Activated CD8-positive, alpha-beta memory T cell treated with anti-CD3 and anti-CD28 coated beads, Interleukin-2, amount 50 U/mL, for 48 hours (primary cell): ENCODE measurements at regions not wholly inside any gene's neighbourhood (a gene's known extent, or its start where the extent isn't known, plus 50 kb on each side); places are given as distances from the start of the nearest gene placed in this dataset.

Experiments
- DNase-seq: peaks from one replicate; pipeline ENCODE4 v3.0.0-alpha.2; 2020

DNA sequence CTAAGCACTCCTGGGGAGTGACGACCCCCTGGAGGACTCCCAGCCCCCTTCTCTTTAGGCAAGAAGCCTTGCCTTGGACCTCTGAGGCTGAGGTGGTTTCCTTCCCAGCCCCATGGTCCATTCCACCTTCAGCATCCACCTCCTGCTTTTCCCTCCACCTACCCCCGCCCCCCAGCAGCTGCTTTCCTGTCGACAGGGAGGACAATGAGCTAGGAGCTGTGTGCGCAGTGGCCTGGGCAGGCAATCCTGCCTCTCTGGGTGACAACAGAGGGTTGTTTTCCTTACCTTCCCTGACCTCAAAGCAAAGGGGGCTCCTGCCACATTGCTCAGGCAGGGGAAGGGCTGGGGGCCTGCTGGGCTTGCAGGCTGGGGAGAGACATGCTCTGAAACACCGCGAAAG, 123.5 kb downstream of the BCOR start:
- no peak for DNase-seq

DNA sequence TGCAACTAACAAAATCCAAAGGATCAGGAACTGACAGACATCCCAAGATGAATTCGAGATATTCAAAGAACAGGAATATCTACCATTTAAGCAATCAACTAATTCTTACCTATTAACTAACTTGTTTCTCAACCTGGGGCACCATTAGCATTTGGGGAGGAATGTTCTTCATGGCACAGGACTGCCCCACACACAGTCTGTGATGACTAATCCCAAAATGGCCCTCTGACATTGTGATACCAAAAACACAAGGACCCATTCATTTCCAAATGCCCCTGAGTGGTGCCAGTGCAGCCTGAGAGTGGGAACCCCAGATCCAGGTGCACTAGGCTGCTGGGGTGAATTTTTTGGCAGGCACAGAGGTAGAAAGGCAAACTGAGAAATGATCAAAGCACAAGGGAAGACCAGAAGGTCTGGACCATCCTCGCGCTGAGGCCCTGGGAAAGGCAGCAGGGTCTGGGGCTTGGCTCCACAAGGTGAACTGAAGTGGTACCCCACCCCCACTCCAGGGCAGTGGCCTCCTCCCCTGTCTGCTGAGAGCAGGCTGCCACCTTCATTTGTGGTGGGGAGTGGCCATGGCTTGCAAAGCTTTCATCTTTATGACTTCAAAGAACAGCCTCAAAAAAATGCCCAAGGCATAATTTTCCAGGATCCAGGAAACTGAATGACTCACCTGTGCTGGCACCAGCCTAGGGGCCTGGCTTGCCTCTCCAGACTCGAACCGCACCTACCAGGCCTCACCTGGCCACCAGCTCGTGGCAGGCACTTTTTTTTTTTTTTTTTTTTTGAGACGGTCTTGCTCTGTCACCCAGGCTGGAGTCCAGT, 122.4 kb downstream of the BCOR start:
- DNase-seq = no peak

DNA sequence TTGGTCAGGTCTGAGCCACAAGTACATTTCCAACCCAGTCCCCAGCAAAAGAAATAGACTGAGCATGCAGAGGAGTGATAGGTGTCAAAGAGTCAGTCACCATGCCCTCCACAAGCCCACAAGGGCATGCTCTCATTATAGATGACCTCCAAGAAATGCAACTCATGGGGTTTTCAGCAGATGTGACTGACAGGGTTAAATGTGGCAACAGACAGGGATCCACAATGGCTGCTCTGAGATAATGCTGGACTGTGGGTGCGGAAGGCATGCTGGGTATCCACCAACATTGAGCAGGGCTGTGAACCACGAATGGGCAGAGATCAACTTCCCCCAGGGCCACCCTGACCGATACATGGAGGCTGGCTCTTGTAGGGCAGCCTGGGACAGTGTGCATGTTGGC, 115.8 kb downstream of the BCOR start:
- no peak for DNase-seq

DNA sequence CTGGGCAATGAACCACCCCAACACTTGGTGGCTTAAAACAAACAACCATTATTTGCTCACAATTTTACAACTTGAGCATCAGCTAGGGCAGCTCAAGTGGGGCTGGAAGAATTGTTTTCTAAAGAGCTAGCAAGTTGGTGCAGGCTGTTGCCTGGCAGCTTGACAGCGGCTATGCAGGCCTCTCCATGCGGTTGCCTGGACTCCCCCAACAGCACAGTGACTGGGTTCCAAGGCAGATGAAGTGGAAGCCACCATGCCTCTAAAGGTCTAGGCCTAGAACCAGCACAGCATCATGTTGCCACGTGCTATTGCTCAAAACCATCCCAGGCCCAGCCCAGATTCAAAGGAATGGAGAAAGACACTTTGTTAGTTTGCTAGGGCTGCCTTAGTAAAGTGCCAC, 114.8 kb downstream of the BCOR start:
- no peak for DNase-seq

DNA sequence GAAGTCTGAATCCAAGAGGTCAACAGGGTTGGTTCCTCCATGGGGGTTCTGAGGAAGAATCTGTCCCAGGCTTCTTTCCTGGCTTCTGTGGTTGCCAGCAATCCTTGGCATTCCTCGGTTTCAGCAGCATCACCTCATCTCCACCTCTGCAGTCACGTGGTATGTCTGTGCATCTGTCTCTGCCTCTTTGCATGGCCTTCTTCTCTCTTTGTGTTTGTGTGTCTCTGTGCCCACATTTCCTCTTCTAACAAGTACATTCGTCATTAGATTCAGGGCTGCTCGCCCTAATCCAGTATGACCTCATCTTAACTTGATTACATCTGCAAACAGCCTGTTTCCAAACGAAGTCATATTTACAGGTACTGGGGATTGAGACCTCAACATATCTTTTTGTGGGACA, 114.0 kb downstream of the BCOR start:
- DNase-seq = no peak

DNA sequence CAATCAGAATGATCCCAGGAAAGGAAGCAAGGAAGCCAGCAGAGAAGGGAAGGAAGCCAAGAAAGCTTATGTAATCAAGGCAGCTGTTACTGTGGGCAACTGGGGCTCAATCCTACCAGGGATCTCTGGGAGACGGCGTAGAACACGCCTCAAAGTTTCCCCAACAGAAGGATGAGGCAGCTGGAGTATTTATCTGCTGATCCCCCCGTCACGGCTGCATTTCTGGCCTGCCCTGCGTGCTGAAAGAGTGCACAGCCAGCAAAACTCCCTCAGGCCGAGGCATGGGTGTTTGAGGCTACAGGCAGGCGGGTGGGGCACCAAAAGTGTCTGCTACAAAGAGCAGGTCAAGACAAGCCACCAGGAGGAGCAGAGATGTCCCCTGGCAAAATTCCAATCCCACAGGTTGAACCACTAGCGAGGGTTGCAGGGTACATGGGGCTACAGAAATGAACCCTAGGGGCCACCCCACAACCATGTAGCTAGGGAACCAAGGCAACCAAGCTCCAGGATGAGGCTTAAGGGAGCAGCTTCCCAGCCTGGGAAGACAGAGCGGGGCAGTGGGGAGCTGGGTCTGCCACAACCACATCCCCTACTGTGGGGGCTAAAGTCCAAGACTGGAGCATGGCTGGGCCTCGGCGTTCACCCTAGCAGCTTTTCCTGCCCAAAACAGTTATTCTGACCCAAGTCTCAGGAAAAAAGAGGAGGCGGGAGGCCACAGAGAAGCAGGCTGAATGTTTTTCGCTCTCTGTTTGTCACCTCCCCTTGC, 113.4 kb downstream of the BCOR start:
- no peak for DNase-seq

DNA sequence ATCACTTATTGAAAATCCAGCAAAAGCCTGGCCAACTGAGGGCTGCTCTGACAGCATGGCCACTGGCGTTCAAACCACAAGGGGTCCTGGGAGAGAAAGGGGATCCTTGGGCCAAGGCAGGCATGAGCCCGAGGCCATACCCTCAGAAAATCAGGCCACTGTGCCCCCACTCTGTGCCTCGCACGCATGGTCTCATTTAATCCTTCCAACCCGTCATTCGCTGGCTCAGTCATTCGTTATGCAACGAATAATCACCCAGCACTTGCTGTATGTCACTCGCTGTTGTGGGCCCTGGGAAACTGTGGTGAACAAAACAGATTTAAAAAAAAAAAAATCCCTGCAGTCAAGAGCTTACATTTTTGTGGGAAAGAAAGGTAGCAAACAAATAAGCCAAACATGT, 112.7 kb downstream of the BCOR start:
- DNase-seq = no peak

DNA sequence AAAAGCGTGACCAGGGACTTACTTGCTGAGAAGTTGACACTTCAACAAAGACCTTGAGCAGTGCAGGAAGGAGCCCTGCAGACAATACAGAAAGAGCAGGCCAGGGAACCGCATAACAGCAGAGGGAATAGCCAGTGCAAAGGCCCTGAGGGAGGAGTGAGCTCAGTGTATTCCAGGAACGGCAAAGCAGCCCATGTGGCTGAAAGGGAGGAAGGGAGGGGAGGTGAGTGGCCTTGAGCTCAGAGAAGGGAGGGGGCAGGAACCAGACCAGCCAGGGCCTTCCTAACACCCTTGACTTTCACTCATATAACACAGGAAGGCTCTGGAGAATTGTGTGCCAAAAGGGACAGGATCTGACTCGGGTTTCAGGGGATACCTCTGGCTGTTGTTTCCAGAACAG, 112.2 kb downstream of the BCOR start:
- DNase-seq = no peak

DNA sequence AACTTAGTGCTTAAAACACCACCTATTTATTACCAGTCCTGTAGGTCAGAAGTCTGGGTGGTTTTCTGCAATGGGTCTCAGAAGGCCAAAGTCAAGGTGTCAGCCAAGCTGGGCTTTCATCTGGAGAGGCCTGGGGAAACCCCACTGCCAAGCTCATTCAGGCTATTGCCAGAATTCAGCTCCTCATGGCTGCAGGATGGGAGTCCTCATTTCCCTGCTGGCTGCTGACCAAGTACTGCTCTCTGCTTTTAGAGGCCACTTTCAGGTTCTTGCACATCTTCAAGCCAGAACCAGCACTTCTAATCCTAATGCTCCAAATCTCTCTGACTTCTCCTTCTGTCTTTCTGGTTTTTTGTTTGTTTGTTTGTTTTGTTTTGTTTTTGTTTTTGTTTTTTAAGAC, 109.3 kb downstream of the BCOR start:
- no peak for DNase-seq

DNA sequence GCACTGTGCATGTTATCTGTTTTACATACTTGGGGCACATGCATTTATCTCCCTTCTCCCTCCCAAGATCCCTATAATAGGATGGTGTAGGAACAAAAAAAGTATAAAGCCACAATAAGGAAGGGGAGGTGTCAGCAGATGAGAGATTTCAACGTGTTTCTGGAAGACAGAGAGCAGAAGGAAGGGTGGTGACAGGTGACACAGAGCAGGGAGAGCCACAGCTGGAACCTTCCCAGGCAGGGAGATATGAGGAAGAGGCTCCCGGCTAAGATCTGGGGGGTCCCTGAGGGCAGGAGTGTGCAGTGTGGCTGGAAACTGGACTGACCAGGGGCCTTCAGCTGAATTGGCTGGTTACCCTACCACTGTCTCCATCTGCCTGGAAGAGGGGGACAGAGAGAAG, 107.4 kb downstream of the BCOR start:
- no peak for DNase-seq

DNA sequence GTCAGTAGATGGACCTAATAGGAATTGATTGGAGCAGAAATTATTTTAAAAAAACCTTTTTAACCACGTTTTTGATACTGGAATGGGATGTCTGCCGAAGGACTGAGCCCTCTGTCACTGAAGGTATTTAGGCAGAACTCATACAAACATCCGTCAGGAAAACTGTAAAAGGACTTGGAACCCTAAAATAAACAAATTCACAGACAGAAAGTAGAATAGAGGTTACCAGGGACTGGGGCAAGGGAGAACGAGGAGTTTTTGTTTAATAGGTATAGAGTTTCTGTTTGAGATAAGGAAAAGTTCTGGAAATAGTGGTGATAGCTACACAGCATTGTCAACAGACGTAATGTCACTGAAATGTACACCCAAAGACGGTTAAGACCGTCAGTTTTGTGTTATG, 105.5 kb downstream of the BCOR start:
- no peak for DNase-seq

DNA sequence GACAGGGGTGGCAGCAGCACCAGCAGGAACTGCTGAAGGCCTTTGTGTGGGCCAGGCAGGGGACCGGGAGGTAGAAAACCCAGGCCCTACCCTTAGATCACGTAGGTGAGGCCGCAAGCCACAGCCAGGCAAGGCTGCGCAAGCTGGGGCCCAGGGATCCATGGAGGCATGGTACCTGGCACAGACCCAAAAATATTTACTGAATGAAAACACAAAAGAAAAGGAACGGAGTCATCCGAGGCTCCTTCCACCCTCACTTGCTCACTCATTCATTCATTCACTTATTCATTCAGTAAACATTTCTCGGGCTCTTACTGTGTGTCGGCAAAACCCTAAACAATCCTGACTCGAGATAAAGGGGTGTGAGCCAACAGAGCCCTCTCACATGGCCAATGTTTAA, 102.3 kb downstream of the BCOR start:
- no peak for DNase-seq

DNA sequence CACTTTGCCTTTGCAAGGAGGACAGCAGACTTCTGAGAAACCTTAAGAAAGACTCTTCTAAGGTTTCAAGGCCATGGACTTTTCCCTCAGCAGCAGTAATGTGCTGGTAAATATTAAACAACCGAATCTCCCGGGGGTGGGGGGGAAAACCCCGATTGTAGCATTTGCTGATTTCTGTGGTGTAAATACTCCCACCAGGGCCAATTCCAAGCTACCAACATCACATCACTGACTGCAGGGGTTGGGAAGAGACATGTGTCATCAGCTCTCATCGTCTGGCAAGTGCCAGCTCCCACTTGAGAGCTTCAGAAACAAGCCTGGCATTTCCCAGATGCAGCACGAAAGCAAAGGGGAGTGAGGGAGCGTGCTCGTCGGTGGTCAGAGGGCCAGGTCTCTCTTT, 101.2 kb downstream of the BCOR start:
- DNase-seq = no peak

DNA sequence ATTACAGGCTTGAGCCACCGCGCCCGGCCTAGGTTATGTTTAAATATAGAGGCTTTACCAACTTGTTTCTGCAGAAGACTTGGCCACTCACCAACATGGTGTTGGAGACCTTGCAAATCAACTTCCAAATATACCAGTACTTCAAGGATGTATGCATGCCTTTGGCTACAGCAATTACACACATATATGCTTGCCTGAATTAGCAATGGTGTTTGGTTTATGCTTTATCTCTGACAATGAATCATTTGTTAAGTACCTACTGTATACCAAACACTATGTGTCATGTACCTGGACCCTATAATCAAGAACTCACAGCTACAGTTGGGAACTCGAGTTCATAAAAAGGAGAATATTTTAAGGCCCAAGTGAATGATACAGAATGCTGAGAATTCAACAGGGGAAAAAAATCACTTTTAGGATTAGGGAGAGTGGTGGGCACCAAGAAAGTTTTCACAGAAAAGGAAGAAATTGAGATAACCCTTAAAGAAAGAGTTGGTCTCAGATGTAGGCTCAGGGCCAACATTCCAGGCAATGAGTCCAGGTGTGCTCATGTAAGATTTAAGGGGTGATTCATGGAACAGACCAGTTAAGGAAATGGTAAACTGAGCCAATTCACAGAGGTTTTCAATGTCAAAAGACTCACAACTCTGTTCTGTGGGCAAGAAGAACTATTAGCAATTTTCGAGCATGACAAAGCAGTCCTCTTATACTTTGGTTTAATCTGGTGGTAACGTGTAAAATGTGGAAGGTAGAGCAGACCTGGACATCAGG, 98.9 kb downstream of the BCOR start:
- DNase-seq = no peak
